K562 (cell line): ENCODE measurements at regions not wholly inside any gene's neighbourhood (a gene's known extent, or its start where the extent isn't known, plus 50 kb on each side); places are given as distances from the start of the nearest gene placed in this dataset.

Experiments
- CTCF ChIP-seq, 3 experiments: IDR thresholded peaks in 2 of 3; conservative IDR thresholded peaks in 1 of 3; 2 replicates each; pipeline ENCODE4 v1.5.1; 2011 to 2012; ENCODE audit warnings: low read length in 3 of 3, mild to moderate bottlenecking in 3 of 3, control low read depth in 2 of 3, improper control_type of control experiment in 1 of 3, inconsistent platforms in 1 of 3, low read depth in 1 of 3, mixed read lengths in 1 of 3, moderate library complexity in 1 of 3; ENCODE audit not compliant: insufficient read depth in 2 of 3
- E2F3 ChIP-seq: fragments of 250-450 bp; sonication (Bioruptor Pico); IDR thresholded peaks from 2 replicates; pipeline ENCODE4 v1.4.0; 2020; ENCODE audit warnings: mild to moderate bottlenecking
- HIVEP1 ChIP-seq: fragments of 250-450 bp; sonication (Bioruptor Pico); IDR thresholded peaks from 2 replicates; pipeline ENCODE4 v1.4.0; 2020; ENCODE audit warnings: mild to moderate bottlenecking
- ILF3 ChIP-seq: fragments of 450-650 bp; IDR thresholded peaks from 2 replicates; pipeline ENCODE4 v1.6.1; 2018; ENCODE audit warnings: antibody characterized with exemption, mild to moderate bottlenecking, moderate library complexity, borderline replicate concordance
- MBD2 ChIP-seq: sonication (generic); IDR thresholded peaks from 2 replicates; pipeline ENCODE4 v1.6.1; 2016; ENCODE audit warnings: low read depth, borderline replicate concordance
- MCM5 ChIP-seq: fragments of 450-650 bp; IDR thresholded peaks from 2 replicates; pipeline ENCODE4 v1.6.1; 2016; ENCODE audit warnings: low read depth
- NRF1 ChIP-seq, 2 experiments: fragments of 450-650 bp; IDR thresholded peaks in 1 of 2; conservative IDR thresholded peaks in 1 of 2; 2 replicates each; pipeline ENCODE4 v1.6.1; 2014; ENCODE audit warnings: mild to moderate bottlenecking in 2 of 2
- PBX2 ChIP-seq, 2 experiments: IDR thresholded peaks in 1 of 2; conservative IDR thresholded peaks in 1 of 2; 2 replicates each; pipeline ENCODE4 v1.6.1; 2016; ENCODE audit warnings: low read depth in 2 of 2, mild to moderate bottlenecking in 1 of 2, missing compliant biosample characterization in 1 of 2, missing genetic modification characterization in 1 of 2, moderate library complexity in 1 of 2
- PHB ChIP-seq: fragments of 250-450 bp; sonication (Bioruptor Pico); IDR thresholded peaks from 2 replicates; pipeline ENCODE4 v1.5.0; 2021
- PRPF4 ChIP-seq: fragments of 200-400 bp; formaldehyde crosslinking; IDR thresholded peaks from one replicate; pipeline ENCODE4 v1.6.1; 2017; ENCODE audit warnings: low read length, low read depth, mild to moderate bottlenecking; ENCODE audit not compliant: insufficient read depth, poor library complexity, severe bottlenecking
- SRSF7 ChIP-seq: fragments of 200-400 bp; formaldehyde crosslinking; optimal IDR thresholded peaks from 2 replicates; pipeline ENCODE3; 2017; ENCODE audit warnings: mild to moderate bottlenecking, low read depth, low read length
- STAT6 ChIP-seq: sonication (generic); formaldehyde crosslinking; IDR thresholded peaks from 2 replicates; pipeline ENCODE4 v1.8.1; 2023; ENCODE audit warnings: mild to moderate bottlenecking, missing genetic modification reagents
- TFAP4 ChIP-seq: sonication (generic); formaldehyde crosslinking; IDR thresholded peaks from 2 replicates; pipeline ENCODE4 v1.8.0; 2022; ENCODE audit warnings: missing genetic modification reagents, mild to moderate bottlenecking, moderate library complexity, borderline replicate concordance
- ZNF24 ChIP-seq: fragments of 450-650 bp; IDR thresholded peaks from 2 replicates; pipeline ENCODE4 v1.6.1; 2016
- ZNF398 ChIP-seq: fragments of 250-450 bp; sonication (Bioruptor Pico); IDR thresholded peaks from 2 replicates; pipeline ENCODE4 v1.8.0; 2021; ENCODE audit warnings: moderate library complexity, mild to moderate bottlenecking, inconsistent platforms

- no peak for TF ChIP-seq SRSF7
- no peak for TF ChIP-seq HIVEP1 (CRISPR knock-in tag)
- TF ChIP-seq ILF3: no peak
- peak; percentile 27; the same call in 1 of the 2 replicates for TF ChIP-seq TFAP4 (CRISPR knock-in tag)
- TF ChIP-seq MCM5: no peak
- TF ChIP-seq PBX2 (CRISPR knock-in tag; IDR thresholded peaks at IDR 0.05; ENCODE audit: low read depth): no peak
- no peak for TF ChIP-seq PBX2 (tag; conservative IDR thresholded peaks at IDR 0.05; ENCODE audit: low read depth)
- no peak for TF ChIP-seq ZNF24
- no peak for TF ChIP-seq ZNF398 (CRISPR knock-in tag)
- TF ChIP-seq MBD2: peak; percentile 74
- no peak for TF ChIP-seq CTCF (IDR thresholded peaks at IDR 0.05 in 2 of 3, conservative IDR thresholded peaks at IDR 0.05 in 1 of 3; ENCODE audit: insufficient read depth in 2 of 3, low read depth in 1 of 3, low read length in 3 of 3)
- TF ChIP-seq E2F3 (CRISPR knock-in tag): peak; percentile 64; the same call in 1 of the 2 replicates
- TF ChIP-seq PHB: no peak
- TF ChIP-seq PRPF4: peak; percentile 71
- TF ChIP-seq NRF1 (conservative IDR thresholded peaks at IDR 0.05 in 1 of 2, IDR thresholded peaks at IDR 0.05 in 1 of 2): peak; percentile 88 to 91
- no peak for TF ChIP-seq STAT6
Measured at GRCh38 chr5:1633605-1634336, 110.0 kb upstream of the LPCAT1 start (continued).
